PC-9 (cell line): ENCODE measurements at regions not wholly inside any gene's neighbourhood (a gene's known extent, or its start where the extent isn't known, plus 50 kb on each side); places are given as distances from the start of the nearest gene placed in this dataset.

ENCODE experiments used
- BruUV-seq: library from RNA; stranded (reverse); fragments of 400-500 nt; replicated peaks from 2 replicates; lab custom pipeline; 2021; lab: Mats Ljungman, UMichigan
- CTCF ChIA-PET: fragments of 300-600 bp; sonication (Branson Sonifier 250); formaldehyde crosslinking; loops from one replicate; lab custom pipeline; 2022; ENCODE audit warnings: antibody characterized with exemption; lab: Charles Lee
- POLR2A ChIA-PET: fragments of 300-600 bp; sonication (Branson Sonifier 250); formaldehyde crosslinking; loops from one replicate; lab custom pipeline; 2022; ENCODE audit warnings: antibody characterized with exemption; ENCODE audit not compliant: unreplicated experiment; lab: Charles Lee
- DNase-seq, 2 experiments: peaks; one replicate each; pipeline versions ENCODE4 v3.0.0 to v3.0.0-alpha.2; 2015 to 2022; ENCODE audit warnings: mixed read lengths in 1 of 2
- H2AFZ ChIP-seq: fragments of 200-600 bp; sonication (generic); 2 replicates; pipeline ENCODE4 v1.8.1; 2017; ENCODE audit warnings: antibody characterized with exemption
- H3F3A ChIP-seq: fragments of 200-600 bp; sonication (generic); 2 replicates; pipeline ENCODE4 v1.8.1; 2017; ENCODE audit warnings: antibody characterized with exemption, mild to moderate bottlenecking, low read depth; ENCODE audit not compliant: insufficient read depth
- H3K27ac ChIP-seq: fragments of 200-600 bp; sonication (generic); 2 replicates; pipeline ENCODE4 v1.6.1; 2016; ENCODE audit warnings: mixed run types
- H3K27me3 ChIP-seq: fragments of 200-600 bp; sonication (generic); 2 replicates; pipeline ENCODE4 v1.6.1; 2016; ENCODE audit warnings: low read depth, mixed run types; ENCODE audit not compliant: insufficient read depth
- H3K36me3 ChIP-seq: fragments of 200-600 bp; sonication (generic); 2 replicates; pipeline ENCODE4 v1.6.1; 2016; ENCODE audit warnings: low read depth, mixed run types
- H3K4me1 ChIP-seq: fragments of 200-600 bp; sonication (generic); replicated peaks from 2 replicates; pipeline ENCODE4 v1.6.1; 2016; ENCODE audit warnings: mixed run types; ENCODE audit not compliant: insufficient read depth
- H3K4me2 ChIP-seq: fragments of 200-600 bp; sonication (generic); 2 replicates; pipeline ENCODE4 v1.6.1; 2017; ENCODE audit warnings: mixed run types
- H3K4me3 ChIP-seq: fragments of 200-600 bp; sonication (generic); 2 replicates; pipeline ENCODE4 v1.6.1; 2016; ENCODE audit warnings: mixed run types
- H3K79me2 ChIP-seq: fragments of 200-600 bp; sonication (generic); 2 replicates; pipeline ENCODE4 v1.6.1; 2017; ENCODE audit warnings: low read depth, mixed run types
- H3K9me2 ChIP-seq: fragments of 200-600 bp; sonication (generic); 2 replicates; pipeline ENCODE4 v1.8.1; 2017; ENCODE audit warnings: mild to moderate bottlenecking; ENCODE audit not compliant: insufficient read depth
- H3K9me3 ChIP-seq: fragments of 200-600 bp; sonication (generic); 2 replicates; pipeline ENCODE4 v1.8.1; 2016; ENCODE audit warnings: low read depth; ENCODE audit not compliant: insufficient read depth
- H4K20me1 ChIP-seq: fragments of 200-600 bp; sonication (generic); 2 replicates; pipeline ENCODE4 v1.8.1; 2017; ENCODE audit not compliant: insufficient read depth
- CTCF ChIP-seq: fragments of 200-600 bp; sonication (generic); conservative IDR thresholded peaks from 2 replicates; pipeline ENCODE4 v1.6.1; 2017; ENCODE audit warnings: mixed run types, antibody characterized with exemption, mild to moderate bottlenecking, moderate library complexity
- EZH2 ChIP-seq: fragments of 200-600 bp; sonication (generic); IDR thresholded peaks from 2 replicates; pipeline ENCODE4 v1.8.0; 2017; ENCODE audit warnings: antibody characterized with exemption, low read depth
- intact Hi-C: fragments of 100-400 bp; cut with micrococcal nuclease; formaldehyde crosslinking; loops from one replicate; pipeline ENCODE4 v1.10.0; 2022; ENCODE audit not compliant: unreplicated experiment

GRCh38 chr7:18336626-18337025, 158.9 kb upstream of the HDAC9 start:
- BruUV-seq, result no TSS peak
- peaks cover 5% of the 10 kb centered on the region; the same call in 1 of the 2 replicates for H3K9me2 ChIP-seq
- H3K27me3 ChIP-seq, result no peaks in the 10 kb centered on the region
- intact Hi-C loops, result no loop called here
- ChIA-PET POLR2A (no interaction called here), CTCF (no interaction called here)
- no peaks in the 10 kb centered on the region for H3K4me1 ChIP-seq
- no peak overlapping the region for H2AFZ ChIP-seq
- H3F3A ChIP-seq, result no peaks in the 10 kb centered on the region
- peaks cover 14% of the 10 kb centered on the region for H3K9me3 ChIP-seq
- no peak overlapping the region for H3K4me2 ChIP-seq
- no peaks in the 10 kb centered on the region for H3K79me2 ChIP-seq
- no peak for DNase-seq
- H3K4me3 ChIP-seq, result no peak overlapping the region
- no peak overlapping the region for H3K27ac ChIP-seq
- TF ChIP-seq EZH2 (no peak), CTCF (no peak)
- H4K20me1 ChIP-seq, result no peaks in the 10 kb centered on the region
- H3K36me3 ChIP-seq, result no peaks in the 10 kb centered on the region

GRCh38 chr7:18337048-18337809, 158.3 kb upstream of the HDAC9 start:
- peaks cover 14% of the 10 kb centered on the region for H3K9me3 ChIP-seq
- no peak overlapping the region for H3K4me2 ChIP-seq
- no peak for TF ChIP-seq EZH2
- no peak for TF ChIP-seq CTCF
- CTCF ChIA-PET, result no interaction called here
- no peak overlapping the region for H3K4me3 ChIP-seq
- no peaks in the 10 kb centered on the region for H3K79me2 ChIP-seq
- no TSS peak for BruUV-seq
- peaks cover 5% of the 10 kb centered on the region; the same call in 1 of the 2 replicates for H3K9me2 ChIP-seq
- no peaks in the 10 kb centered on the region for H3K4me1 ChIP-seq
- H3K27me3 ChIP-seq, result no peaks in the 10 kb centered on the region
- no peak for DNase-seq
- H2AFZ ChIP-seq, result no peak overlapping the region; the same call in 1 of the 2 replicates
- H3F3A ChIP-seq, result no peaks in the 10 kb centered on the region
- H4K20me1 ChIP-seq, result no peaks in the 10 kb centered on the region
- H3K36me3 ChIP-seq, result no peaks in the 10 kb centered on the region
- no peak overlapping the region for H3K27ac ChIP-seq
- intact Hi-C loops, result no loop called here
- POLR2A ChIA-PET, result no interaction called here

GRCh38 chr7:18338910-18339523, 156.5 kb upstream of the HDAC9 start:
- TF ChIP-seq CTCF (no peak), EZH2 (no peak)
- H3K9me3 ChIP-seq, result peaks cover 14% of the 10 kb centered on the region
- no peak overlapping the region for H3K27ac ChIP-seq
- POLR2A ChIA-PET, result no interaction called here
- intact Hi-C loops, result no loop called here
- H3K4me2 ChIP-seq, result no peak overlapping the region
- no peak overlapping the region for H3K4me3 ChIP-seq
- DNase-seq, result no peak
- CTCF ChIA-PET, result no interaction called here
- no peaks in the 10 kb centered on the region for H3K36me3 ChIP-seq
- H4K20me1 ChIP-seq, result no peaks in the 10 kb centered on the region
- no TSS peak for BruUV-seq
- peaks cover 5% of the 10 kb centered on the region; the same call in 1 of the 2 replicates for H3K9me2 ChIP-seq
- no peaks in the 10 kb centered on the region for H3K4me1 ChIP-seq
- H3F3A ChIP-seq, result no peaks in the 10 kb centered on the region
- H2AFZ ChIP-seq, result 0 out of 2 replicates have a peak overlapping the region, but pooled peaks have one; percentile 18
- no peaks in the 10 kb centered on the region for H3K79me2 ChIP-seq
- H3K27me3 ChIP-seq, result no peaks in the 10 kb centered on the region
